ENCODE measurements at regions not wholly inside any gene's neighbourhood (a gene's known extent, or its start where the extent isn't known, plus 50 kb on each side); places are given as distances from the start of the nearest gene placed in this dataset.

DNA sequence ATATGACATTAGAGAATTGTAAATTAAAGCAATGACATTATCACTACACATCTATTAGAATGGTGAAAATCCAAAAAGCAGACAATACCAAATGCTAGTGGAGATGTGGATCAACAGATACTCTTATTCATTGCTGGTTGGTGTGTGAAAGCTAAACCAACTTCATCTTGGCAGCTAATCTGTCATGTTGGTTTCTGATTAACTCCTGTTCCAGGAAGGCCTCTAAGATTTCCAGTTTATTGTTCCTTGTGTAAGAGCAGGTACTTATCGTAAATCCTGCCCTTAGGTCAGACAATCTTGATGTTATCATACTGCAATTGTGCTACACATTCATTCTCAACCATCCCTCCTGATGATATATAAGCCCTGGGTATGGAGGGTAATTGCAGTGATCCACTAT, 809.0 kb upstream of the DIAPH2 start:
- H3K9me3 ChIP-seq = no peaks in the 10 kb centered on the region
- no peak for DNase-seq
- no peaks in the 10 kb centered on the region for H3K27me3 ChIP-seq
- H3K27ac ChIP-seq = no peak overlapping the region
- TF ChIP-seq CTCF (IDR thresholded peaks at IDR 0.05) (no peak), POLR2A (IDR thresholded peaks at IDR 0.05) (no peak)
- intact Hi-C loops (cut with DNase I) = no loop called here
- no peaks in the 10 kb centered on the region for H3K4me1 ChIP-seq
- 86 to 100% methylated on average over 1 of the region's 1 CpG for WGBS, 2 donors
- H3K36me3 ChIP-seq = no peaks in the 10 kb centered on the region
- no peak overlapping the region for H3K4me3 ChIP-seq (replicated peaks in 1 of 3)

GRCh38 chrX:95878874-95879273, 805.8 kb upstream of the DIAPH2 start:
- DNase-seq = no peak
- Histone ChIP-seq H3K4me1 (no peaks in the 10 kb centered on the region), H3K27ac (no peak overlapping the region), H3K9me3 (no peaks in the 10 kb centered on the region), H3K4me3 (replicated peaks in 1 of 3) (no peak overlapping the region), H3K27me3 (no peaks in the 10 kb centered on the region), H3K36me3 (no peaks in the 10 kb centered on the region)
- WGBS, 2 donors = 53 to 60% methylated on average over 4 of the region's 4 CpGs
- intact Hi-C loops (cut with DNase I) = no loop called here
- TF ChIP-seq POLR2A (IDR thresholded peaks at IDR 0.05) (no peak), CTCF (IDR thresholded peaks at IDR 0.05) (no peak)

DNA sequence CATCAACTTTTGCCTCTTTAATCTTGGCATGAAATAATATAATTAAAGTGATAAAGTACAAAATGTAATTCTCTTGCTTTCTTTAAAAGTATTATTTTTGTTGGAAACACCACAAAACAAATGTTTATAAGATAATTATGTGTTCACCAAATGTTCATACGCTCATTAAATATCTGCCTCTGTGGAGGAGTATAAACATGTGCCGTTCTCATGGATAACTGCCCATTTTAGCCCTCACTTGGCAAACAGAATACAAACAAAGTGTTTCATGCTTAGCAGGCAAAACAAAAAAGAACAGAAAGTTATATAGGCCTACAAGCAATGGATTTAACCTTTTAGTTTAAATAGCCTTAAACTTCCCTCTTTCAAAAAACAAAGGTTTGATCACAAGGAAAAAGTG, 800.5 kb upstream of the DIAPH2 start:
- no peak for TF ChIP-seq POLR2A (IDR thresholded peaks at IDR 0.05)
- no peak for TF ChIP-seq CTCF (IDR thresholded peaks at IDR 0.05)
- H3K27me3 ChIP-seq = no peaks in the 10 kb centered on the region
- no peaks in the 10 kb centered on the region for H3K4me1 ChIP-seq
- H3K27ac ChIP-seq = no peak overlapping the region
- no peaks in the 10 kb centered on the region for H3K36me3 ChIP-seq
- intact Hi-C loops (cut with DNase I) = no loop called here
- H3K4me3 ChIP-seq (replicated peaks in 1 of 3) = no peak overlapping the region
- H3K9me3 ChIP-seq = no peaks in the 10 kb centered on the region
- WGBS, 2 donors = 59 to 68% methylated on average over 2 of the region's 2 CpGs
- DNase-seq = no peak

GRCh38 chrX:95885074-95885473, 799.6 kb upstream of the DIAPH2 start:
- TF ChIP-seq CTCF (IDR thresholded peaks at IDR 0.05) = no peak
- TF ChIP-seq POLR2A (IDR thresholded peaks at IDR 0.05) = no peak
- H3K4me3 ChIP-seq (replicated peaks in 1 of 3) = no peak overlapping the region
- H3K27ac ChIP-seq = no peak overlapping the region
- intact Hi-C loops (cut with DNase I) = no loop called here
- WGBS, 2 donors = 27 to 32% methylated on average over 3 of the region's 3 CpGs
- H3K9me3 ChIP-seq = no peaks in the 10 kb centered on the region
- DNase-seq = no peak
- no peaks in the 10 kb centered on the region for H3K36me3 ChIP-seq
- H3K4me1 ChIP-seq = no peaks in the 10 kb centered on the region
- no peaks in the 10 kb centered on the region for H3K27me3 ChIP-seq

GRCh38 chrX:95889279-95889678, 795.4 kb upstream of the DIAPH2 start:
- WGBS, 2 donors = 75 to 100% methylated on average over 1 of the region's 1 CpG
- Histone ChIP-seq H3K27me3 (no peaks in the 10 kb centered on the region), H3K4me3 (replicated peaks in 1 of 3) (no peak overlapping the region), H3K36me3 (no peaks in the 10 kb centered on the region), H3K27ac (no peak overlapping the region), H3K9me3 (no peaks in the 10 kb centered on the region), H3K4me1 (no peaks in the 10 kb centered on the region)
- TF ChIP-seq POLR2A (IDR thresholded peaks at IDR 0.05) (no peak), CTCF (IDR thresholded peaks at IDR 0.05) (no peak)
- DNase-seq = no peak
- intact Hi-C loops (cut with DNase I) = no loop called here
